ENCODE measurements at regions not wholly inside any gene's neighbourhood (a gene's known extent, or its start where the extent isn't known, plus 50 kb on each side); places are given as distances from the start of the nearest gene placed in this dataset.

GRCh38 chr6:126640356-126640755 is 300.4 kb downstream of the CENPW start:
- TF ChIP-seq POLR2A (IDR thresholded peaks at IDR 0.05) = no peak
- TF ChIP-seq, protein P1, sequence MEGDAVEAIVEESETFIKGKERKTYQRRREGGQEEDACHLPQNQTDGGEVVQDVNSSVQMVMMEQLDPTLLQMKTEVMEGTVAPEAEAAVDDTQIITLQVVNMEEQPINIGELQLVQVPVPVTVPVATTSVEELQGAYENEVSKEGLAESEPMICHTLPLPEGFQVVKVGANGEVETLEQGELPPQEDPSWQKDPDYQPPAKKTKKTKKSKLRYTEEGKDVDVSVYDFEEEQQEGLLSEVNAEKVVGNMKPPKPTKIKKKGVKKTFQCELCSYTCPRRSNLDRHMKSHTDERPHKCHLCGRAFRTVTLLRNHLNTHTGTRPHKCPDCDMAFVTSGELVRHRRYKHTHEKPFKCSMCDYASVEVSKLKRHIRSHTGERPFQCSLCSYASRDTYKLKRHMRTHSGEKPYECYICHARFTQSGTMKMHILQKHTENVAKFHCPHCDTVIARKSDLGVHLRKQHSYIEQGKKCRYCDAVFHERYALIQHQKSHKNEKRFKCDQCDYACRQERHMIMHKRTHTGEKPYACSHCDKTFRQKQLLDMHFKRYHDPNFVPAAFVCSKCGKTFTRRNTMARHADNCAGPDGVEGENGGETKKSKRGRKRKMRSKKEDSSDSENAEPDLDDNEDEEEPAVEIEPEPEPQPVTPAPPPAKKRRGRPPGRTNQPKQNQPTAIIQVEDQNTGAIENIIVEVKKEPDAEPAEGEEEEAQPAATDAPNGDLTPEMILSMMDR (IDR thresholded peaks at IDR 0.05) = no peak
